ENCODE measurements at regions not wholly inside any gene's neighbourhood (a gene's known extent, or its start where the extent isn't known, plus 50 kb on each side); places are given as distances from the start of the nearest gene placed in this dataset.

DNA sequence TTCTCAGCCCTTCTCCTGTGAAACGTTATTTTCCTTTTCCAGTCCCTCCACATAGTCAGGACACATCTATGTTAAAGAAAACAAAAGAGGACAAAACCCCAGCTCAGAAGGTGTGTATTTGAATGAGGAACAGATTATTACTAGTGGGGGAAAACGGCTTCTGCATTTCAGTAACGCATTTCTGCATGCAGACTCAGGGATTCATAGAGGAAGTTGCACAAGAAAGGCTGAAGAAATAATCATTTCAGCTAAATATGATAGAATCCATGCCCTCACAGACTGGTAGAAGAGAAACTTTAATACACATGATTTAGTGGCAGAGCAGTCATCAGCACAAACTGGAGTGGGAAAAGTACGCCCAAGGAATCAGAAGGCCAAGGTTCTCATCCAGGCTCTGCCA is 270.8 kb upstream of the FGF13 start:
- 72% methylated on average over 4 of the region's 4 CpGs for WGBS
- Histone ChIP-seq H3K27ac (ENCODE audit: low read depth in 1 of 2, low read length in 2 of 2) (no peak overlapping the region), H3K36me3 (ENCODE audit: control insufficient read depth in 4 of 4, insufficient read depth in 3 of 4, low read depth in 1 of 4, low read length in 3 of 4) (no peaks in the 10 kb centered on the region), H3K4me1 (ENCODE audit: control insufficient read depth in 4 of 4, insufficient read depth in 4 of 4, low read length in 3 of 4) (no peaks in the 10 kb centered on the region), H3K27me3 (ENCODE audit: control insufficient read depth in 4 of 4, insufficient read depth in 4 of 4, low read length in 3 of 4) (peaks cover 0 to 2% (median 0%) of the 10 kb centered on the region in 4 donors), H3K4me3 (ENCODE audit: low read depth in 1 of 3, low read length in 3 of 3) (no peak overlapping the region), H3K9ac (ENCODE audit: low read depth in 1 of 2, low read length in 2 of 2) (no peak overlapping the region), H3K9me3 (ENCODE audit: control insufficient read depth in 4 of 4, low read length in 3 of 4) (no peaks in the 10 kb centered on the region)
- DNase-seq (ENCODE audit: low spot score) = no peak
- no peak for TF ChIP-seq HNF4G (IDR thresholded peaks at IDR 0.05)
- TF ChIP-seq, protein P1, sequence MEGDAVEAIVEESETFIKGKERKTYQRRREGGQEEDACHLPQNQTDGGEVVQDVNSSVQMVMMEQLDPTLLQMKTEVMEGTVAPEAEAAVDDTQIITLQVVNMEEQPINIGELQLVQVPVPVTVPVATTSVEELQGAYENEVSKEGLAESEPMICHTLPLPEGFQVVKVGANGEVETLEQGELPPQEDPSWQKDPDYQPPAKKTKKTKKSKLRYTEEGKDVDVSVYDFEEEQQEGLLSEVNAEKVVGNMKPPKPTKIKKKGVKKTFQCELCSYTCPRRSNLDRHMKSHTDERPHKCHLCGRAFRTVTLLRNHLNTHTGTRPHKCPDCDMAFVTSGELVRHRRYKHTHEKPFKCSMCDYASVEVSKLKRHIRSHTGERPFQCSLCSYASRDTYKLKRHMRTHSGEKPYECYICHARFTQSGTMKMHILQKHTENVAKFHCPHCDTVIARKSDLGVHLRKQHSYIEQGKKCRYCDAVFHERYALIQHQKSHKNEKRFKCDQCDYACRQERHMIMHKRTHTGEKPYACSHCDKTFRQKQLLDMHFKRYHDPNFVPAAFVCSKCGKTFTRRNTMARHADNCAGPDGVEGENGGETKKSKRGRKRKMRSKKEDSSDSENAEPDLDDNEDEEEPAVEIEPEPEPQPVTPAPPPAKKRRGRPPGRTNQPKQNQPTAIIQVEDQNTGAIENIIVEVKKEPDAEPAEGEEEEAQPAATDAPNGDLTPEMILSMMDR (IDR thresholded peaks at IDR 0.05; ENCODE audit: low read depth, low read length, missing input control) = no peak
- TF ChIP-seq NR2F2 (IDR thresholded peaks at IDR 0.05) = no peak
- TF ChIP-seq RAD21 (IDR thresholded peaks at IDR 0.05) = no peak
- TF ChIP-seq RXRA (IDR thresholded peaks at IDR 0.05) = no peak
- no peak for TF ChIP-seq REST (IDR thresholded peaks at IDR 0.05)
- TF ChIP-seq EGR1 (IDR thresholded peaks at IDR 0.05; ENCODE audit: low read depth in 2 of 2) = no peak
- TF ChIP-seq MAX (IDR thresholded peaks at IDR 0.05) = no peak
- TF ChIP-seq YY1 (IDR thresholded peaks at IDR 0.05) = no peak
- TF ChIP-seq JUND (IDR thresholded peaks at IDR 0.05) = no peak
- TF ChIP-seq FOXA2 (IDR thresholded peaks at IDR 0.05) = no peak
- no peak for TF ChIP-seq HNF4A (conservative IDR thresholded peaks at IDR 0.05)
- no peak for TF ChIP-seq TAF1 (conservative IDR thresholded peaks at IDR 0.05)

DNA sequence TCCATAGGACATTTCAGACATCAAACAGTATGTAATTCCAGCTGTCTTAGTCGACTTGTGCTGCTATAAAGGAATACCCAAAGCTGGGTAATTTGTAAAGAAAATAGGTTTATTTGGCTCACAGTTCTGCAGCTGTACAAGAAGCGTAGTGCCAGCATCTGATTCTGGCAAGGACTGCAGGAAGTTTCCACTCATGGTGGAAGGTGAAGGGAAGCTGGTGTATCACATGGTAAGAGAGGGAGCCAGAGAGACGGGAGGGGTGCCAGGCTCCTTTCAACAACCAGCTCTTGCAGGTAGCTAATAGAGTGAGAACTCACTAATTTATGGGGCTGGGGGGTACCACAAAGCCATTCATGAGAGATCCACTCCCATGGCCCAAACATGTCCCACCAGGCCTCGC is 253.0 kb upstream of the FGF13 start:
- no peaks in the 10 kb centered on the region for H3K4me1 ChIP-seq (ENCODE audit: control insufficient read depth in 4 of 4, insufficient read depth in 4 of 4, low read length in 3 of 4)

More for the DNA sequence above, 253.0 kb upstream of the FGF13 start:
- H3K9me3 ChIP-seq (ENCODE audit: control insufficient read depth in 4 of 4, low read length in 3 of 4) = no peaks in the 10 kb centered on the region
- WGBS = 81% methylated on average over 4 of the region's 4 CpGs
- H3K9ac ChIP-seq (ENCODE audit: low read depth in 1 of 2, low read length in 2 of 2) = no peak overlapping the region
- no peaks in the 10 kb centered on the region for H3K27me3 ChIP-seq (ENCODE audit: control insufficient read depth in 4 of 4, insufficient read depth in 4 of 4, low read length in 3 of 4)
- TF ChIP-seq GABPA (IDR thresholded peaks at IDR 0.05 in 1 of 2, conservative IDR thresholded peaks at IDR 0.05 in 1 of 2) (no peak), FOXA2 (IDR thresholded peaks at IDR 0.05) (no peak), EGR1 (IDR thresholded peaks at IDR 0.05; ENCODE audit: low read depth in 2 of 2) (no peak), HNF4A (conservative IDR thresholded peaks at IDR 0.05) (no peak), REST (IDR thresholded peaks at IDR 0.05) (no peak), YY1 (IDR thresholded peaks at IDR 0.05) (no peak), FOXA1 (IDR thresholded peaks at IDR 0.05) (no peak), RAD21 (IDR thresholded peaks at IDR 0.05) (no peak), JUND (IDR thresholded peaks at IDR 0.05) (no peak), NR2F2 (IDR thresholded peaks at IDR 0.05) (no peak), ATF3 (IDR thresholded peaks at IDR 0.05) (no peak), SP1 (IDR thresholded peaks at IDR 0.05) (no peak), MAX (IDR thresholded peaks at IDR 0.05) (no peak), RXRA (IDR thresholded peaks at IDR 0.05) (no peak)
- TF ChIP-seq, protein P1 (IDR thresholded peaks at IDR 0.05; ENCODE audit: low read depth, low read length, missing input control) = no peak
- TF ChIP-seq, protein P2, sequence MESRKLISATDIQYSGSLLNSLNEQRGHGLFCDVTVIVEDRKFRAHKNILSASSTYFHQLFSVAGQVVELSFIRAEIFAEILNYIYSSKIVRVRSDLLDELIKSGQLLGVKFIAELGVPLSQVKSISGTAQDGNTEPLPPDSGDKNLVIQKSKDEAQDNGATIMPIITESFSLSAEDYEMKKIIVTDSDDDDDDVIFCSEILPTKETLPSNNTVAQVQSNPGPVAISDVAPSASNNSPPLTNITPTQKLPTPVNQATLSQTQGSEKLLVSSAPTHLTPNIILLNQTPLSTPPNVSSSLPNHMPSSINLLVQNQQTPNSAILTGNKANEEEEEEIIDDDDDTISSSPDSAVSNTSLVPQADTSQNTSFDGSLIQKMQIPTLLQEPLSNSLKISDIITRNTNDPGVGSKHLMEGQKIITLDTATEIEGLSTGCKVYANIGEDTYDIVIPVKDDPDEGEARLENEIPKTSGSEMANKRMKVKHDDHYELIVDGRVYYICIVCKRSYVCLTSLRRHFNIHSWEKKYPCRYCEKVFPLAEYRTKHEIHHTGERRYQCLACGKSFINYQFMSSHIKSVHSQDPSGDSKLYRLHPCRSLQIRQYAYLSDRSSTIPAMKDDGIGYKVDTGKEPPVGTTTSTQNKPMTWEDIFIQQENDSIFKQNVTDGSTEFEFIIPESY (IDR thresholded peaks at IDR 0.05) = no peak
- no peak overlapping the region for H3K4me3 ChIP-seq (ENCODE audit: low read depth in 1 of 3, low read length in 3 of 3)
- no peak for DNase-seq (ENCODE audit: low spot score)
- H3K27ac ChIP-seq (ENCODE audit: low read depth in 1 of 2, low read length in 2 of 2) = no peak overlapping the region
- no peaks in the 10 kb centered on the region for H3K36me3 ChIP-seq (ENCODE audit: control insufficient read depth in 4 of 4, insufficient read depth in 3 of 4, low read depth in 1 of 4, low read length in 3 of 4)
